ENCODE measurements at regions not wholly inside any gene's neighbourhood (a gene's known extent, or its start where the extent isn't known, plus 50 kb on each side); places are given as distances from the start of the nearest gene placed in this dataset.

DNA sequence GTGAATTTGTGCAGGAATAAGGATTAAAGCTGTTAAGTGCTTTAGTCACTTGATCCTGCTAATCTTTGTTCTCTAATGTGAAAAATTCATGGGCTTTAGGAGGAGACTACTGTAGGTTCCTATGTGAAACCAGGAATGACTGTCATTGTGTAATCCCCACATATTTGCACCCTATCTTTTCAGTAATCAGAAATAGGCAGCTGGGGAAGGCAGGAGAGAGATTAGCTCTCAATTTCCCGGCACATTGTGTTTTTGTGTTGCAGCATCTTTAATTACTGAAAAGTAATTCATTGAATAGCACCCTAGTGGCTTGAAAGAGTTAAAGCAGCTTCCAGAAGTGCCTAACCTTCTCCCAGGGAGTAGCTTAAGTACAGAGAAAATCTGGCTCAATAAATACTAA, 282.9 kb downstream of the OLFM4 start:
- Mint-ChIP-seq H3K4me3 (no peak overlapping the region), H3K4me1 (peaks cover 19 to 28% of the 10 kb centered on the region in 2 experiments), H3K9me3 (no peaks in the 10 kb centered on the region), H3K27ac (no peak overlapping the region), H3K36me3 (ENCODE audit: insufficient read depth in 1 of 3, low read depth in 3 of 3) (0 out of 7 replicates have a peak, but pooled peaks cover 0 to 1% (median 0%) of the 10 kb centered on the region in 3 experiments), H3K27me3 (ENCODE audit: low read depth) (peaks cover 65% of the 10 kb centered on the region)
- Histone ChIP-seq H3K27me3 (ENCODE audit: insufficient read depth, low read length) (no peaks in the 10 kb centered on the region; the same call in 1 of the 2 replicates), H2BK120ac (ENCODE audit: low read depth, low read length, poor library complexity, severe bottlenecking) (no peak overlapping the region), H3K4me1 (ENCODE audit: insufficient read depth, low read length) (no peaks in the 10 kb centered on the region; the same call in 1 of the 2 replicates), H4K91ac (ENCODE audit: insufficient read length, low read depth, low read length) (no peak overlapping the region), H3K79me1 (ENCODE audit: insufficient read depth, low read depth, low read length, poor library complexity, severe bottlenecking) (no peaks in the 10 kb centered on the region), H4K5ac (ENCODE audit: insufficient read length, low read depth, low read length) (no peak overlapping the region), H2BK15ac (ENCODE audit: low read depth, low read length) (no peak overlapping the region), H3K9me3 (ENCODE audit: control insufficient read depth, low read depth, low read length) (no peaks in the 10 kb centered on the region), H2AFZ (ENCODE audit: low read length) (no peak overlapping the region), H3K9ac (ENCODE audit: extremely low read depth, insufficient read length, low read length) (no peak overlapping the region), H2BK5ac (ENCODE audit: insufficient read length, low read length) (no peak overlapping the region), H2BK12ac (ENCODE audit: insufficient read length, low read depth, low read length) (no peak overlapping the region), H2BK20ac (ENCODE audit: low read depth, low read length, poor library complexity, severe bottlenecking) (no peak overlapping the region), H3T11ph (ENCODE audit: low read length) (no peak overlapping the region), H3K27ac (ENCODE audit: insufficient read length, low read depth, low read length) (no peak overlapping the region), H3K79me2 (ENCODE audit: insufficient read depth, low read length) (no peaks in the 10 kb centered on the region), H4K8ac (replicated peaks; ENCODE audit: insufficient read length, low read depth, low read length) (no peak overlapping the region), H3K56ac (ENCODE audit: insufficient read length, low read depth, low read length) (no peak overlapping the region), H3K18ac (ENCODE audit: insufficient read length, low read depth, low read length) (no peak overlapping the region), H2AK5ac (ENCODE audit: insufficient read length, low read length) (no peak overlapping the region), H3K4me2 (ENCODE audit: insufficient read depth, insufficient read length, low read length) (no peak overlapping the region), H3K23me2 (ENCODE audit: insufficient read length, low read depth, low read length, poor library complexity, severe bottlenecking) (no peaks in the 10 kb centered on the region), H4K20me1 (ENCODE audit: control insufficient read depth, insufficient read depth, insufficient read length) (no peaks in the 10 kb centered on the region), H3K23ac (ENCODE audit: insufficient read length, low read depth, low read length) (no peak overlapping the region), H3K14ac (ENCODE audit: insufficient read depth, low read length) (no peak overlapping the region), H3K4ac (ENCODE audit: low read depth, low read length) (no peak overlapping the region)
- no peak for DNase-seq
- WGBS (ENCODE audit: extremely low coverage, insufficient read length, low lambda C conversion rate) = no CpG with 5 or more reads among the region's 1 CpG
- TF ChIP-seq, protein P1, sequence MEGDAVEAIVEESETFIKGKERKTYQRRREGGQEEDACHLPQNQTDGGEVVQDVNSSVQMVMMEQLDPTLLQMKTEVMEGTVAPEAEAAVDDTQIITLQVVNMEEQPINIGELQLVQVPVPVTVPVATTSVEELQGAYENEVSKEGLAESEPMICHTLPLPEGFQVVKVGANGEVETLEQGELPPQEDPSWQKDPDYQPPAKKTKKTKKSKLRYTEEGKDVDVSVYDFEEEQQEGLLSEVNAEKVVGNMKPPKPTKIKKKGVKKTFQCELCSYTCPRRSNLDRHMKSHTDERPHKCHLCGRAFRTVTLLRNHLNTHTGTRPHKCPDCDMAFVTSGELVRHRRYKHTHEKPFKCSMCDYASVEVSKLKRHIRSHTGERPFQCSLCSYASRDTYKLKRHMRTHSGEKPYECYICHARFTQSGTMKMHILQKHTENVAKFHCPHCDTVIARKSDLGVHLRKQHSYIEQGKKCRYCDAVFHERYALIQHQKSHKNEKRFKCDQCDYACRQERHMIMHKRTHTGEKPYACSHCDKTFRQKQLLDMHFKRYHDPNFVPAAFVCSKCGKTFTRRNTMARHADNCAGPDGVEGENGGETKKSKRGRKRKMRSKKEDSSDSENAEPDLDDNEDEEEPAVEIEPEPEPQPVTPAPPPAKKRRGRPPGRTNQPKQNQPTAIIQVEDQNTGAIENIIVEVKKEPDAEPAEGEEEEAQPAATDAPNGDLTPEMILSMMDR (conservative IDR thresholded peaks at IDR 0.05) = peak; percentile 62

Data from H9 (cell line).